ENCODE measurements at regions not wholly inside any gene's neighbourhood (a gene's known extent, or its start where the extent isn't known, plus 50 kb on each side); places are given as distances from the start of the nearest gene placed in this dataset.

GRCh38 chr2:207397917-207398655 lies 131.7 kb upstream of the CREB1 start:
- TF ChIP-seq REST (IDR thresholded peaks at IDR 0.05; ENCODE audit: insufficient read depth in 1 of 2, low read depth in 2 of 2, low read length in 2 of 2) (no peak), POLR2AphosphoS5 (IDR thresholded peaks at IDR 0.05; ENCODE audit: low read depth, low read length) (no peak), TAF1 (IDR thresholded peaks at IDR 0.05; ENCODE audit: borderline replicate concordance, insufficient read depth, low read length) (no peak), SIN3A (IDR thresholded peaks at IDR 0.05; ENCODE audit: borderline replicate concordance, insufficient read depth, low read length) (no peak)
